ENCODE measurements at regions not wholly inside any gene's neighbourhood (a gene's known extent, or its start where the extent isn't known, plus 50 kb on each side); places are given as distances from the start of the nearest gene placed in this dataset.

- TF ChIP-seq RAD21 (IDR thresholded peaks at IDR 0.05) = no peak
- no peak for TF ChIP-seq CTCF (IDR thresholded peaks at IDR 0.05; ENCODE audit: low read depth, low read length, missing input control)
- TF ChIP-seq YY1 (IDR thresholded peaks at IDR 0.05) = no peak
- no peak for TF ChIP-seq RXRA (IDR thresholded peaks at IDR 0.05)
- TF ChIP-seq GABPA (IDR thresholded peaks at IDR 0.05 in 1 of 2, conservative IDR thresholded peaks at IDR 0.05 in 1 of 2) = no peak
Measured at GRCh38 chr11:114816791-114817190, 138.5 kb downstream of the NXPE2 start.
